Nephron (organoid): ENCODE measurements at regions not wholly inside any gene's neighbourhood (a gene's known extent, or its start where the extent isn't known, plus 50 kb on each side); places are given as distances from the start of the nearest gene placed in this dataset.

Source experiments
- H3K27ac Mint-ChIP-seq, 3 experiments: 2 replicates each; pipeline ENCODE4 v1.8.0; 2020; ENCODE audit warnings: mixed read lengths in 3 of 3, mild to moderate bottlenecking in 2 of 3, moderate library complexity in 1 of 3
- H3K27me3 Mint-ChIP-seq: 2 replicates; pipeline ENCODE4 v1.8.0; 2021; ENCODE audit warnings: low read depth, mild to moderate bottlenecking, moderate library complexity, mixed read lengths
- H3K36me3 Mint-ChIP-seq: 2 replicates; pipeline ENCODE4 v1.8.0; 2020; ENCODE audit warnings: low read depth, mixed read lengths
- H3K4me1 Mint-ChIP-seq: 2 replicates; pipeline ENCODE4 v1.8.0; 2020; ENCODE audit warnings: mixed read lengths
- H3K4me3 Mint-ChIP-seq, 3 experiments: 2 replicates each; pipeline ENCODE4 v1.8.0; 2020; ENCODE audit warnings: mild to moderate bottlenecking in 3 of 3, mixed read lengths in 3 of 3, moderate library complexity in 2 of 3
- H3K9me3 Mint-ChIP-seq: 2 replicates; pipeline ENCODE4 v1.8.0; 2020; ENCODE audit warnings: mixed read lengths
- TF ChIP-seq, protein P1 (sequence below), 3 experiments: fragments of 200-600 bp; sonication (generic); IDR thresholded peaks; one replicate each; pipeline ENCODE4 v1.5.0; 2021; ENCODE audit warnings: antibody characterized with exemption in 3 of 3; ENCODE audit not compliant: unreplicated experiment in 3 of 3

DNA sequence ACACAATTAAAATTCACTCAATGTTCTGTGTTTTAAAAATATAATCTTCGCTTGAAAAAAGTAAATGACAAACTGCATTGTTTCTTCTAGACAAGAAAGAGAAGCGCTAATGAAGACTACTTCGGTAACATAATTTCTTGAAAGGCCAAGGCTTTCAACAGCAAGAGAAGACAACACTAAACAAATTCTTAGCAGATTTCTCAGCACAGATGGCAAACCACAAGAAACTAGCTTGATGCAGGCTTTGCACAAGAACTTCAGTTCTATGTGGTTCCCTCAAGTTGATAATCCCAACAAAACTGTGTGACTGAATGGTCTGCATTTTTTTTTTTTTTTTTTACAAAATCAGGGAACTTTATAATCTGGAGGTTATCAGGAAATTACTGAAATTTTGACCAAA, 447.4 kb upstream of the NRSN1 start:
- peaks cover 19% of the 10 kb centered on the region for H3K9me3 Mint-ChIP-seq
- no peak overlapping the region for H3K27ac Mint-ChIP-seq
- TF ChIP-seq, protein P1, sequence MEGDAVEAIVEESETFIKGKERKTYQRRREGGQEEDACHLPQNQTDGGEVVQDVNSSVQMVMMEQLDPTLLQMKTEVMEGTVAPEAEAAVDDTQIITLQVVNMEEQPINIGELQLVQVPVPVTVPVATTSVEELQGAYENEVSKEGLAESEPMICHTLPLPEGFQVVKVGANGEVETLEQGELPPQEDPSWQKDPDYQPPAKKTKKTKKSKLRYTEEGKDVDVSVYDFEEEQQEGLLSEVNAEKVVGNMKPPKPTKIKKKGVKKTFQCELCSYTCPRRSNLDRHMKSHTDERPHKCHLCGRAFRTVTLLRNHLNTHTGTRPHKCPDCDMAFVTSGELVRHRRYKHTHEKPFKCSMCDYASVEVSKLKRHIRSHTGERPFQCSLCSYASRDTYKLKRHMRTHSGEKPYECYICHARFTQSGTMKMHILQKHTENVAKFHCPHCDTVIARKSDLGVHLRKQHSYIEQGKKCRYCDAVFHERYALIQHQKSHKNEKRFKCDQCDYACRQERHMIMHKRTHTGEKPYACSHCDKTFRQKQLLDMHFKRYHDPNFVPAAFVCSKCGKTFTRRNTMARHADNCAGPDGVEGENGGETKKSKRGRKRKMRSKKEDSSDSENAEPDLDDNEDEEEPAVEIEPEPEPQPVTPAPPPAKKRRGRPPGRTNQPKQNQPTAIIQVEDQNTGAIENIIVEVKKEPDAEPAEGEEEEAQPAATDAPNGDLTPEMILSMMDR (IDR thresholded peaks at IDR 0.05; ENCODE audit: unreplicated experiment in 3 of 3): no peak
- H3K27me3 Mint-ChIP-seq: no peaks in the 10 kb centered on the region
- peaks cover 5% of the 10 kb centered on the region for H3K36me3 Mint-ChIP-seq
- H3K4me3 Mint-ChIP-seq: no peak overlapping the region
- H3K4me1 Mint-ChIP-seq: no peaks in the 10 kb centered on the region

DNA sequence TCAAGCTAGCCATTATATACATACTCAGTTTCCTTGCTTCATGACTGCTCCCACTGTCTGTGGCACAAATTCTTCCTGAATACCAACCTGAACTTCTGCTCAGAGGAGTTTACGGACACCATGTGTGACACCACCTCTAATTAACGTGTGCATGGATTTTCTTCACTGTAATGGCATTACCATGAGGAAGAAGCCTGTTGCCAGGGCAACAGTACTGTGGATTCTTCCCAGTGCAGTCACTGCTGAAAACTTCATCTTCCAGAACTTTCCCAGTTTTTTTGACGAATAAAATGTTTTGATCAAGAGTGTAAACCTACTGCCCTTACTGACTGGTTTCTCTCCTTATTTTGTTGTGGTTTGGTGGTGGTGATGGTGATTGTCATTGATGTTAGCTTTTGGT, 444.3 kb upstream of the NRSN1 start:
- Mint-ChIP-seq H3K27me3 (no peaks in the 10 kb centered on the region), H3K4me3 (no peak overlapping the region), H3K36me3 (no peaks in the 10 kb centered on the region), H3K27ac (no peak overlapping the region), H3K9me3 (no peaks in the 10 kb centered on the region), H3K4me1 (peaks cover 10% of the 10 kb centered on the region)
- TF ChIP-seq, protein P1 (IDR thresholded peaks at IDR 0.05; ENCODE audit: unreplicated experiment in 3 of 3): no peak

DNA sequence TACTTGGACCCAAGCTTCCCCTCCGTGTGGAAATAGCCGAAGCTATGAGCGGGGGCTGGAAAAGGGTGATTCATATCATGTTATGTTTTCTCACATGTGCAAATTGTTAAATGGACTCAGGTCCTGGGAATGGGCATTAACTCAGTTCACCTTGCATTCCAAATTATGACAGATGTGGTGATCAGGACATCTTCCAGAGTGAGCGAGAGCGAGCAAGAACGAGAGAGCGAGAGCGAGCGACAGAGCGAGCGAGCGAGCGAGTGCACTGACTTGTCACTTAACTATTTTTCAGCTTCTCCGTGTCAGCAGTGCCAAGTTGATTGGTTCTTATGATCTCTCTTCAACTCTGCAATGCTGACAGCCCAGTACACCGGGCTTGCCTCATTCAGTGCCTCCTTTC, 437.4 kb upstream of the NRSN1 start:
- H3K27ac Mint-ChIP-seq: no peak overlapping the region
- H3K4me3 Mint-ChIP-seq: no peak overlapping the region
- H3K36me3 Mint-ChIP-seq: no peaks in the 10 kb centered on the region
- H3K4me1 Mint-ChIP-seq: peaks cover 30% of the 10 kb centered on the region
- no peaks in the 10 kb centered on the region for H3K27me3 Mint-ChIP-seq
- TF ChIP-seq, protein P1 (IDR thresholded peaks at IDR 0.05; ENCODE audit: unreplicated experiment in 3 of 3): no peak
- H3K9me3 Mint-ChIP-seq: no peaks in the 10 kb centered on the region

DNA sequence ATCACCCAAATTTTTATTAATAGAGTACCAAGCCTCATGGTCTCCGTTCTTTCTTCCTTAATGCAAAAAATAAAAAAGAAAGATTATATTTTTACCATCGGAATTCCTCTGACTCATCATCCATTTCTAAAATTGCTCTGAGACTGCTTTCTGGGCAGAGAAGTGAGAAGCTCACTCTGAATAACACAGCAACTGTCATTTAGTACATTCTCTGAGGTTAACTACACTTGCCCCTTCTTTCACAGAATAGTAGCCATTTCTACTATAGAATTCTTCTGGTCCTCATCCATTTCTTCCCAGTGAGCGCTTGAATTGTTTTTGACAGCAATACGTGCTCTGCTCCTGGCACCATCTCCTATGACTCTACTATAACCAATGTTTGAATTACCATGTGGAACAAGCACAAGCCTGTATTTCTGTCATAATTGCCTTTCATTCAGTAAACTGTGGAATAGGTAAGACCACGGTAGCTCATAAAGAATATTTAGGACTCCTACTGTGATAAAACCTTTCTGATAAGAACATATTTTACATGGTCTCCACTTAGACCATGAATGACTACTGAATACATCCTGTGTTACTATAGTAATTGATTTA, 435.5 kb upstream of the NRSN1 start:
- Mint-ChIP-seq H3K27ac (peak overlapping the region in 2 of 3 experiments; percentile 37 to 46), H3K9me3 (no peaks in the 10 kb centered on the region), H3K36me3 (no peaks in the 10 kb centered on the region), H3K4me1 (peaks cover 20% of the 10 kb centered on the region), H3K4me3 (no peak overlapping the region), H3K27me3 (no peaks in the 10 kb centered on the region)
- TF ChIP-seq, protein P1 (IDR thresholded peaks at IDR 0.05; ENCODE audit: unreplicated experiment in 3 of 3): no peak

DNA sequence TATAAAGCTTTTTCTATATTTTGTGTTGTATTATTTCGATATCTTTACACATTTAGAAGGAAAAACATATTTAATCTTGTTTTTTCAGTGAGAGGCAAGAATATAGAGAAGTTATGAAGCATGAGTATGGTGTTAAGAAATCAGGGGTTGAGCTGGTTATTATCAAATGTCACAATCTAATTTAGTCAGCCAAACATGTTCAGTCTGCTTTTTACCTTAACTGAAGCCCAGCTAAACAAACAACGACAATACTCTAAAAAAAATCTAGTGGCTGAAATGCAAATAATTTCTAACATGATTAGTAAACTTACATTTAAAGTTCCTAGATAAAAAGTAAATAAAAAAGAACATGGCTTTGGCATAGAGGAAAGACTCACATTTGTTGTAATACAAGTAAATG, 433.8 kb upstream of the NRSN1 start:
- Mint-ChIP-seq H3K36me3 (no peaks in the 10 kb centered on the region), H3K9me3 (no peaks in the 10 kb centered on the region), H3K4me1 (peaks cover 32% of the 10 kb centered on the region), H3K27me3 (no peaks in the 10 kb centered on the region), H3K4me3 (no peak overlapping the region), H3K27ac (peak overlapping the region; percentile 1 to 32 (median 9))
- TF ChIP-seq, protein P1 (IDR thresholded peaks at IDR 0.05; ENCODE audit: unreplicated experiment in 3 of 3): no peak

DNA sequence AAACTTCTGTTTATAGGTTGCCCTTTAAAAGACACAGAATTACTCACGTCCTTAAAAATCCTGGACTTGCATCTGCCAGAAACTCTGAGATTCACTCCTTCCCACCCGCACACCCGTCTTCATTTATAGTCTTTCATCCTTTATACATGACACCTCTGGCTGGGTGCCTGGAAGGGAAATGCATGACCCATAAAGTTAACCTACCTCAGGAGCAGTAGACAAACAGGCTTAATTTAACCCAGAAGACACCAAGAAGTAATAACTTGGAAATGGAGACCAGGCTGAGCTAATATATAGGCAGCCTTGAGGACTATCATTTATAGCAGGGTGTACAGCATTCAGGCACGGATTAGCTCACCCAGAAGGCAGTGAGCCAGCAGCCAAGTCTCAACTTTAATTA, 429.0 kb upstream of the NRSN1 start:
- Mint-ChIP-seq H3K4me3 (no peak overlapping the region), H3K36me3 (no peaks in the 10 kb centered on the region), H3K4me1 (peaks cover 26% of the 10 kb centered on the region), H3K27me3 (no peaks in the 10 kb centered on the region), H3K27ac (peak overlapping the region; percentile 70 to 85 (median 70)), H3K9me3 (peaks cover 9% of the 10 kb centered on the region)
- TF ChIP-seq, protein P1 (IDR thresholded peaks at IDR 0.05; ENCODE audit: unreplicated experiment in 3 of 3): no peak
